ENCODE measurements at regions not wholly inside any gene's neighbourhood (a gene's known extent, or its start where the extent isn't known, plus 50 kb on each side); places are given as distances from the start of the nearest gene placed in this dataset.

DNA sequence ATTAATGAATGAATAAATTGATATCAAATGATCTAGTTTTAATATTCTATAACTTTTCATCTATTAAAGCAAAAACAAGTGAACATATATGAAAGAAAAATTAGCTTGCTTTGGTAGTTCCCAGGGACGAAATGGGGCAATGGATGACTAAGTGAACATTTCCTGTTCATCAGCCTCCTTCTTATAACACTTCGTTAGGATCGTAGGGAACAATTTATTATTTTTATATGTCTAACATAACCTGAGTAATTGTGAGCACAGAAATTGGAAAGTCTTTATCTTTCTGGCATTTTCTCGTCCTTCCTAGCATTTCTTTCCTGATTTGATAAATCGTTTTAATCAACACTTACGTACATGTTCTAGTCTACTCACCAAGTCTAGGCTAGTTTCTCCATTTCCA lies 59.1 kb upstream of the PPP1R3C start:
- no peak for TF ChIP-seq EP300 (IDR thresholded peaks at IDR 0.05)
- TF ChIP-seq, protein P1, sequence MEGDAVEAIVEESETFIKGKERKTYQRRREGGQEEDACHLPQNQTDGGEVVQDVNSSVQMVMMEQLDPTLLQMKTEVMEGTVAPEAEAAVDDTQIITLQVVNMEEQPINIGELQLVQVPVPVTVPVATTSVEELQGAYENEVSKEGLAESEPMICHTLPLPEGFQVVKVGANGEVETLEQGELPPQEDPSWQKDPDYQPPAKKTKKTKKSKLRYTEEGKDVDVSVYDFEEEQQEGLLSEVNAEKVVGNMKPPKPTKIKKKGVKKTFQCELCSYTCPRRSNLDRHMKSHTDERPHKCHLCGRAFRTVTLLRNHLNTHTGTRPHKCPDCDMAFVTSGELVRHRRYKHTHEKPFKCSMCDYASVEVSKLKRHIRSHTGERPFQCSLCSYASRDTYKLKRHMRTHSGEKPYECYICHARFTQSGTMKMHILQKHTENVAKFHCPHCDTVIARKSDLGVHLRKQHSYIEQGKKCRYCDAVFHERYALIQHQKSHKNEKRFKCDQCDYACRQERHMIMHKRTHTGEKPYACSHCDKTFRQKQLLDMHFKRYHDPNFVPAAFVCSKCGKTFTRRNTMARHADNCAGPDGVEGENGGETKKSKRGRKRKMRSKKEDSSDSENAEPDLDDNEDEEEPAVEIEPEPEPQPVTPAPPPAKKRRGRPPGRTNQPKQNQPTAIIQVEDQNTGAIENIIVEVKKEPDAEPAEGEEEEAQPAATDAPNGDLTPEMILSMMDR (IDR thresholded peaks at IDR 0.05) = no peak
